GM23338 (cell line): ENCODE measurements at regions not wholly inside any gene's neighbourhood (a gene's known extent, or its start where the extent isn't known, plus 50 kb on each side); places are given as distances from the start of the nearest gene placed in this dataset.

ENCODE experiments used
- CREB1 ChIP-seq: fragments of 250-450 bp; sonication (Bioruptor Pico); IDR thresholded peaks from 2 replicates; pipeline ENCODE4 v1.5.0; 2020; ENCODE audit warnings: low read depth, mild to moderate bottlenecking, moderate library complexity
- CTCF ChIP-seq, 2 experiments: fragments of 200-600 bp in 1 of 2; sonication (generic) in 1 of 2; conservative IDR thresholded peaks; 2 replicates each; pipeline versions ENCODE4 v1.5.1 to v1.6.1; 2016 to 2017; ENCODE audit warnings: antibody characterized with exemption in 2 of 2, low read depth in 2 of 2, mild to moderate bottlenecking in 2 of 2, moderate library complexity in 1 of 2
- EZH2 ChIP-seq: fragments of 200-600 bp; sonication (generic); IDR thresholded peaks from one replicate; pipeline ENCODE4 v1.8.0; 2017; ENCODE audit warnings: antibody characterized with exemption, mild to moderate bottlenecking, low read depth; ENCODE audit not compliant: unreplicated experiment
- EZH2phosphoT487 ChIP-seq: fragments of 200-600 bp; sonication (generic); IDR thresholded peaks from one replicate; pipeline ENCODE4 v1.8.1; 2018; ENCODE audit warnings: antibody characterized with exemption; ENCODE audit not compliant: unreplicated experiment
- NANOG ChIP-seq: IDR thresholded peaks from 2 replicates; pipeline ENCODE4 v1.6.1; 2016; ENCODE audit warnings: antibody characterized with exemption, borderline replicate concordance
- POLR2AphosphoS5 ChIP-seq: IDR thresholded peaks from 2 replicates; pipeline ENCODE4 v1.6.1; 2016; ENCODE audit warnings: antibody characterized with exemption, low read depth
- REST ChIP-seq: IDR thresholded peaks from one replicate; pipeline ENCODE4 v1.6.1; 2018; ENCODE audit warnings: antibody characterized with exemption; ENCODE audit not compliant: unreplicated experiment
- ZNF114 ChIP-seq: fragments of 250-450 bp; sonication (Bioruptor Pico); IDR thresholded peaks from 2 replicates; pipeline ENCODE4 v1.5.0; 2020; ENCODE audit warnings: mild to moderate bottlenecking, moderate library complexity

- no peak for TF ChIP-seq EZH2phosphoT487
- TF ChIP-seq EZH2: no peak
- TF ChIP-seq CTCF (conservative IDR thresholded peaks at IDR 0.05; ENCODE audit: low read depth in 2 of 2): no peak
- no peak for TF ChIP-seq REST
- TF ChIP-seq ZNF114 (CRISPR knock-in tag): no peak
- no peak for TF ChIP-seq NANOG
- no peak for TF ChIP-seq POLR2AphosphoS5
- no peak for TF ChIP-seq CREB1 (CRISPR knock-in tag)
These were observed 395.2 kb upstream of the INTU start for GRCh38 chr4:127237581-127237980.
